Sigmoid colon (tissue), 6 donors: ENCODE measurements at regions not wholly inside any gene's neighbourhood (a gene's known extent, or its start where the extent isn't known, plus 50 kb on each side); places are given as distances from the start of the nearest gene placed in this dataset.

Source experiments
- DNase-seq: peaks from one replicate; pipeline ENCODE4 v3.0.0-alpha.2; 2019
- H3K27ac ChIP-seq, 4 donors: fragments of 200-600 bp; sonication (generic); one replicate each; pipeline ENCODE4 v1.5.1; 2016 to 2019; ENCODE audit warnings: mild to moderate bottlenecking in 1 of 4
- H3K27me3 ChIP-seq, 3 donors: fragments of 200-600 bp; sonication (generic); one replicate each; pipeline ENCODE4 v1.5.1; 2019; ENCODE audit warnings: mild to moderate bottlenecking in 1 of 3
- H3K36me3 ChIP-seq, 4 donors: fragments of 200-600 bp; sonication (generic); one replicate each; pipeline ENCODE4 v1.5.1; 2016 to 2019
- H3K4me1 ChIP-seq, 4 donors: fragments of 200-600 bp; sonication (generic); one replicate each; pipeline ENCODE4 v1.5.1; 2017 to 2019
- H3K4me3 ChIP-seq, 4 donors: fragments of 200-600 bp; sonication (generic); one replicate each; pipeline ENCODE4 v1.5.1; 2017 to 2019; ENCODE audit warnings: mild to moderate bottlenecking in 2 of 4, moderate library complexity in 1 of 4
- H3K9me3 ChIP-seq, 4 donors: fragments of 200-600 bp in 3 of 4; sonication (generic) in 3 of 4; one replicate each; pipeline versions ENCODE4 v1.5.1 to v1.6.1; 2013 to 2019
- EP300 ChIP-seq, 4 donors: sonication (generic); formaldehyde crosslinking; IDR thresholded peaks; one replicate each; pipeline ENCODE4 v1.6.1; 2017; ENCODE audit warnings: antibody characterized with exemption in 4 of 4
- POLR2A ChIP-seq, 2 donors: fragments of 450-650 bp; IDR thresholded peaks; one replicate each; pipeline ENCODE4 v1.6.1; 2016; ENCODE audit warnings: antibody characterized with exemption in 2 of 2, mild to moderate bottlenecking in 2 of 2, moderate library complexity in 2 of 2
- POLR2AphosphoS5 ChIP-seq, 4 donors: sonication (generic); formaldehyde crosslinking; IDR thresholded peaks; one replicate each; pipeline ENCODE4 v1.6.1; 2017; ENCODE audit warnings: antibody characterized with exemption in 4 of 4
- WGBS, 2 donors: extraction: QIAGEN DNeasy Blood & Tissue Kit; methylation state at CpG; one replicate each; pipeline ENCODE4 v1.1.7; 2013; 5-methylcytosine and 5-hydroxymethylcytosine counted together
- intact Hi-C: fragments of 100-400 bp; cut with DNase I; formaldehyde crosslinking; loops from one replicate; pipeline ENCODE4 v1.15.1; 2023
- TF ChIP-seq, protein P1 (sequence below), 4 experiments: fragments of 450-650 bp in 3 of 4; fragments of 200-600 bp in 1 of 4; IDR thresholded peaks; one replicate each; pipeline ENCODE4 v1.5.1; 2016 to 2019; ENCODE audit warnings: antibody characterized with exemption in 4 of 4, mild to moderate bottlenecking in 3 of 4, moderate library complexity in 2 of 4
- donor health status: healthy with polysubstance abuse.
- donor health status: healthy.

DNA sequence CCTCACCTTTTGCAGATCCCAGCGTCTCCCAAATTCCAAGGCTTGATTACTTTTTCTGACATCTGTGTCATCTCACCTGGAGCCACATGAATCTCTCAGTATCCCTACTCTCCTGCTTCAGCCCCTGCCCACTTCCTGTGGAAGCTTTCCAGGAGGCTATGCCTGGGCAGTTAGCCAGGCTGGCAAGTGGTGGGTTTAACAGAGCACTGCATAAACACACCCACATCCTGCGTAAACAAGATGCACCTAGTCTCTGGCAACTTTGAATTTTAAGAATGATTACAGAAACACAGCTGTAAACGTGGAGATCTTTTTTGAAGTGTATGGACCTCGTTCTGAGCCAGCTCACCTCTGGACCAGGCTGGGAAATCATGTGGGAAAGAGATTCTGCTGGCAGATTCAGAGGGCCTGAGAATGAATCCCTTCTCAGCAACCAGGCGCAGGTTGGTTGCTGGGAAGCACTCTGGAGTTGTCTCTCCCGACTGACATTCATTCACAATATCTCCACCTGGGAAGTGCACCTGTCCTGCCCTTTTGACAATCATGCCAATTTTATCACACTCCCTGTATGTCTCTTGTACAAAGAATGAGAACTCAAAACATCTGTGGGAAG is 55.7 kb upstream of the FANCC start:
- peaks cover 0 to 26% (median 19%) of the 10 kb centered on the region in 4 donors for H3K4me1 ChIP-seq
- H3K4me3 ChIP-seq = no peak overlapping the region
- no peaks in the 10 kb centered on the region for H3K36me3 ChIP-seq
- no peaks in the 10 kb centered on the region for H3K9me3 ChIP-seq
- no peak for DNase-seq
- TF ChIP-seq EP300 (IDR thresholded peaks at IDR 0.05) = no peak
- TF ChIP-seq POLR2AphosphoS5 (IDR thresholded peaks at IDR 0.05) = no peak
- TF ChIP-seq POLR2A (IDR thresholded peaks at IDR 0.05) = no peak
- TF ChIP-seq, protein P1, sequence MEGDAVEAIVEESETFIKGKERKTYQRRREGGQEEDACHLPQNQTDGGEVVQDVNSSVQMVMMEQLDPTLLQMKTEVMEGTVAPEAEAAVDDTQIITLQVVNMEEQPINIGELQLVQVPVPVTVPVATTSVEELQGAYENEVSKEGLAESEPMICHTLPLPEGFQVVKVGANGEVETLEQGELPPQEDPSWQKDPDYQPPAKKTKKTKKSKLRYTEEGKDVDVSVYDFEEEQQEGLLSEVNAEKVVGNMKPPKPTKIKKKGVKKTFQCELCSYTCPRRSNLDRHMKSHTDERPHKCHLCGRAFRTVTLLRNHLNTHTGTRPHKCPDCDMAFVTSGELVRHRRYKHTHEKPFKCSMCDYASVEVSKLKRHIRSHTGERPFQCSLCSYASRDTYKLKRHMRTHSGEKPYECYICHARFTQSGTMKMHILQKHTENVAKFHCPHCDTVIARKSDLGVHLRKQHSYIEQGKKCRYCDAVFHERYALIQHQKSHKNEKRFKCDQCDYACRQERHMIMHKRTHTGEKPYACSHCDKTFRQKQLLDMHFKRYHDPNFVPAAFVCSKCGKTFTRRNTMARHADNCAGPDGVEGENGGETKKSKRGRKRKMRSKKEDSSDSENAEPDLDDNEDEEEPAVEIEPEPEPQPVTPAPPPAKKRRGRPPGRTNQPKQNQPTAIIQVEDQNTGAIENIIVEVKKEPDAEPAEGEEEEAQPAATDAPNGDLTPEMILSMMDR (IDR thresholded peaks at IDR 0.05) = no peak
- WGBS, 2 donors = 19 to 61% methylated on average over 6 of the region's 6 CpGs
- intact Hi-C loops = no loop called here
- H3K27me3 ChIP-seq = no peaks in the 10 kb centered on the region
- no peak overlapping the region for H3K27ac ChIP-seq

DNA sequence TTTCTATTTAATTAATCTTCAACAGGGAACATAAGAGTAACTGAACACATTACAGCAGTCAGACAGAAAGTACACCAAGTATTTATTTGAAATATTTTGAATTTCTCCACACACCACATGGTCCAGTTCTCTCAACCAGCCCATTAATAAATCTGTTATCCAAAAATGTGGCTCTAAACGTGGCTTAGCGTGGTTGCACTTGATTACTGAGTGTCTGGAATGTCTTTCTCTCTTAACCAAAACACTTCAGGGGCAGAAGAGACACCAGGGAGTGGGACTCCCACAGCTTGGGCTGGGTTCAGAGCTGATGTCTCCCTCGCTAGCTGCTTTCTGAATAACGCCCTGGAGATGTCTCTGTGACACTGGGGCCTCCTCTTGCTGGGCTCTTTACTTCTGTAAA is 52.6 kb upstream of the FANCC start:
- H3K36me3 ChIP-seq = no peaks in the 10 kb centered on the region
- peaks cover 0 to 49% (median 39%) of the 10 kb centered on the region in 4 donors for H3K4me1 ChIP-seq
- no peak for DNase-seq
- no peaks in the 10 kb centered on the region for H3K27me3 ChIP-seq
- peak overlapping the region in 3 of 4 donors; percentile 23 to 74 (median 54) for H3K27ac ChIP-seq
- WGBS, 2 donors = 72 to 80% methylated on average over 4 of the region's 4 CpGs
- no peaks in the 10 kb centered on the region for H3K9me3 ChIP-seq
- H3K4me3 ChIP-seq = no peak overlapping the region
- TF ChIP-seq, protein P1 (IDR thresholded peaks at IDR 0.05) = no peak
- peak in 1 of 4 donors; percentile 37 for TF ChIP-seq POLR2AphosphoS5 (IDR thresholded peaks at IDR 0.05)
- intact Hi-C loops = no loop called here

DNA sequence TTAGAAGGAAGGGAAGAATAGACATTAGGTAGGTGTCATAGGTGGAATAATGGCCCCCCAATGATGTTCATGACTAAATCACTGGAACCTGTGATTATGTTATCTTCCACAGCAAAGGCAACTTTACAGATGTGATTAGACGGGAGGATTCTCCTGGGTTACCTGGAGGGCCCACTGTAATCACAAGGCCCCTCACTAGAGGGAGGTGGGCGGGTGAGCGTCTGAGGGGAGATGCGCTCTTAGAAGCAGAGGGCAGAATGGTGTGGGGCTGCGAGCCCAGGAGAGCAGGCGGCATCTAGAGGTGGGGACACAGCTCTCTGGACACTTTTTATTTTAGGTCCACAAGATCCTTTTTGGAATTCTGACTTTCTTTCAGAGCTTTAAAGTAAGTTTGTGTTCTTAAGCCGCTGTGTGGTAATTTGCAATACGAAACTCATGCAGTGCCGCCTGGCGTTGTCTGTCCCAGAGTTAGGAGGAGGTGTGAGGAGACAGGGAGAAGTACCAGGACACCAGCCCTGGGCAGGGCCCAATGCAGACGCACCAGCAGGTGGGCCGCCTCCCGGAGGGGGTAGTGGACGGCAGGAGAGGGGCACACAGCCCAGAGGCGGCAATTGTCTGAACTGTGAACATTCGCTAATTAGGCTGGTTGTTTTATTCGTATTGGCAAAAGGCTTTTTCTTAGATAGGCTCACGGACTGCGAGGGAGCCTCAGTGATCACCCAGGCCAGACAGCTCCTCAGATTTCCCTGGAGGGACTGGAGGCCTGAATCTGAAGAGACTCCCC is 51.1 kb upstream of the FANCC start:
- no peaks in the 10 kb centered on the region for H3K9me3 ChIP-seq
- H3K36me3 ChIP-seq = no peaks in the 10 kb centered on the region
- intact Hi-C loops = no loop called here
- WGBS, 2 donors = 96% methylated on average over 19 of the region's 19 CpGs
- no peak overlapping the region for H3K27ac ChIP-seq
- no peak overlapping the region for H3K4me3 ChIP-seq
- no peaks in the 10 kb centered on the region for H3K27me3 ChIP-seq
- TF ChIP-seq EP300 (IDR thresholded peaks at IDR 0.05) = no peak
- no peak for TF ChIP-seq POLR2A (IDR thresholded peaks at IDR 0.05)
- TF ChIP-seq, protein P1 (IDR thresholded peaks at IDR 0.05) = no peak
- TF ChIP-seq POLR2AphosphoS5 (IDR thresholded peaks at IDR 0.05) = no peak
- DNase-seq = no peak
- H3K4me1 ChIP-seq = peaks cover 0 to 51% (median 43%) of the 10 kb centered on the region in 4 donors
